Uterus (tissue), 2 donors: ENCODE measurements at regions not wholly inside any gene's neighbourhood (a gene's known extent, or its start where the extent isn't known, plus 50 kb on each side); places are given as distances from the start of the nearest gene placed in this dataset.

Experiments used
- CTCF ChIP-seq, 4 experiments: fragments of 200-600 bp in 2 of 4; fragments of 450-650 bp in 2 of 4; sonication (generic) in 2 of 4; IDR thresholded peaks; one replicate each; pipeline ENCODE4 v1.5.1; 2016 to 2019; ENCODE audit warnings: antibody characterized with exemption in 4 of 4, mild to moderate bottlenecking in 2 of 4, moderate library complexity in 1 of 4
- POLR2A ChIP-seq, 2 donors: fragments of 450-650 bp; IDR thresholded peaks; one replicate each; pipeline ENCODE4 v1.6.1; 2016; ENCODE audit warnings: antibody characterized with exemption in 2 of 2, mild to moderate bottlenecking in 1 of 2, moderate library complexity in 1 of 2

- TF ChIP-seq CTCF (IDR thresholded peaks at IDR 0.05) (no peak), POLR2A (IDR thresholded peaks at IDR 0.05) (no peak)
These were observed 205.4 kb downstream of the GALR1 start for GRCh38 chr18:77455004-77455403.
